Lower leg skin (tissue), 4 donors: ENCODE measurements at regions not wholly inside any gene's neighbourhood (a gene's known extent, or its start where the extent isn't known, plus 50 kb on each side); places are given as distances from the start of the nearest gene placed in this dataset.
"Not testable (repeated sequence)": the region's sequence is repeated elsewhere in the genome, so short reads cannot be mapped to it uniquely, and the experiment has no call there.

Experiments
- DNase-seq, 2 donors: peaks; one replicate each; pipeline ENCODE4 v3.0.0-alpha.2; 2019; ENCODE audit warnings: low spot score in 2 of 2
- H3K4me3 ChIP-seq: fragments of 200-600 bp; sonication (generic); 2 replicates; pipeline ENCODE4 v1.5.1; 2017; ENCODE audit warnings: mild to moderate bottlenecking, low read depth; ENCODE audit not compliant: poor library complexity, severe bottlenecking
- POLR2A ChIP-seq, 2 donors: fragments of 450-650 bp; IDR thresholded peaks; one replicate each; pipeline ENCODE4 v1.6.1; 2016 to 2017; ENCODE audit warnings: antibody characterized with exemption in 2 of 2, mild to moderate bottlenecking in 1 of 2, moderate library complexity in 1 of 2
- WGBS, 2 donors: methylation state at CpG; one replicate each; pipeline ENCODE4 v1.1.5; 2018; 5-methylcytosine and 5-hydroxymethylcytosine counted together
- intact Hi-C: fragments of 100-400 bp; cut with DNase I; formaldehyde crosslinking; loops from one replicate; pipeline ENCODE4 v1.15.0; 2023; ENCODE audit warnings: low total_unique reads
- TF ChIP-seq, protein P1 (sequence below), 3 donors: fragments of 450-650 bp; IDR thresholded peaks; one replicate each; pipeline ENCODE4 v1.5.1; 2016; ENCODE audit warnings: antibody characterized with exemption in 3 of 3, mild to moderate bottlenecking in 3 of 3, moderate library complexity in 2 of 3

DNA sequence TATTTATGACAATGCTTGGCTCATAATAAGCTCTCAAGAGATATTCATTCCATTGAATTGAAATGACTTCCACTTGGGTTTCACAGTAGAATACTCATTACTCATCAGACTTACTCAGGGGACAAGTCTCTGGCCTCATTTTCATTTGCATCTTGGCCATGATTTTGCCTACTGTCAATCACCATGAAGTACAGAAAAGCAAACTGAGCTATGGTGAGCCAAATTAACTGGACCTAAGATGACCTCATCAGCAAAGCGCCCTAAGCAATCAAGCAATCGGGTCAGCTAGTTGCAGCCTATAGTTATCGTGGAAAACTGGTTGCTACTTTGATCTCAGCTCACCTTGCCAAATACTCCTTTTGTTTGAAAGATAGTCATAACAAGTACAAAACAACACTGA is 494.7 kb upstream of the SLC35B3 start:
- WGBS, 2 donors: 92 to 94% methylated on average over 3 of the region's 3 CpGs
- intact Hi-C loops: no loop called here
- TF ChIP-seq, protein P1, sequence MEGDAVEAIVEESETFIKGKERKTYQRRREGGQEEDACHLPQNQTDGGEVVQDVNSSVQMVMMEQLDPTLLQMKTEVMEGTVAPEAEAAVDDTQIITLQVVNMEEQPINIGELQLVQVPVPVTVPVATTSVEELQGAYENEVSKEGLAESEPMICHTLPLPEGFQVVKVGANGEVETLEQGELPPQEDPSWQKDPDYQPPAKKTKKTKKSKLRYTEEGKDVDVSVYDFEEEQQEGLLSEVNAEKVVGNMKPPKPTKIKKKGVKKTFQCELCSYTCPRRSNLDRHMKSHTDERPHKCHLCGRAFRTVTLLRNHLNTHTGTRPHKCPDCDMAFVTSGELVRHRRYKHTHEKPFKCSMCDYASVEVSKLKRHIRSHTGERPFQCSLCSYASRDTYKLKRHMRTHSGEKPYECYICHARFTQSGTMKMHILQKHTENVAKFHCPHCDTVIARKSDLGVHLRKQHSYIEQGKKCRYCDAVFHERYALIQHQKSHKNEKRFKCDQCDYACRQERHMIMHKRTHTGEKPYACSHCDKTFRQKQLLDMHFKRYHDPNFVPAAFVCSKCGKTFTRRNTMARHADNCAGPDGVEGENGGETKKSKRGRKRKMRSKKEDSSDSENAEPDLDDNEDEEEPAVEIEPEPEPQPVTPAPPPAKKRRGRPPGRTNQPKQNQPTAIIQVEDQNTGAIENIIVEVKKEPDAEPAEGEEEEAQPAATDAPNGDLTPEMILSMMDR (IDR thresholded peaks at IDR 0.05): no peak
- TF ChIP-seq POLR2A (IDR thresholded peaks at IDR 0.05): no peak
- H3K4me3 ChIP-seq: no peak overlapping the region
- no peak for DNase-seq

DNA sequence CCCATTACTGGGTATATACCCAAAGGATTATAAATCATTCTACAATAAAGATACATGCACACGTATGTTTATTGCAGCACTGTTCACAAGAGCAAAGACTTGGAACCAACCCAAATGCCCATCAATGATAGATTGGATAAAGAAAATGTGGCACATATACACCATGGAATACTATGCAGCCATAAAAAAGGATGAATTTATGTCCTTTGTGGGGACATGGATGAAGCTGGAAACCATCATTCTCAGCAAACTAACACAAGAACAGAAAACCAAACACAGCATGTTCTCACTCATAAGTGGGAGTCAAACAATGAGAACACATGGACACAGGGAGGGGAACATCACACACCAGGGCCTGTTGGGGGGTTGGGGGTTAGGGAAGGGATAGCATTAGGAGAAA is 484.9 kb upstream of the SLC35B3 start:
- DNase-seq, H3K4me3 ChIP-seq, intact Hi-C loops: not testable (repeated sequence)
- 100% methylated on average over 1 of the region's 1 CpG for WGBS, 2 donors

DNA sequence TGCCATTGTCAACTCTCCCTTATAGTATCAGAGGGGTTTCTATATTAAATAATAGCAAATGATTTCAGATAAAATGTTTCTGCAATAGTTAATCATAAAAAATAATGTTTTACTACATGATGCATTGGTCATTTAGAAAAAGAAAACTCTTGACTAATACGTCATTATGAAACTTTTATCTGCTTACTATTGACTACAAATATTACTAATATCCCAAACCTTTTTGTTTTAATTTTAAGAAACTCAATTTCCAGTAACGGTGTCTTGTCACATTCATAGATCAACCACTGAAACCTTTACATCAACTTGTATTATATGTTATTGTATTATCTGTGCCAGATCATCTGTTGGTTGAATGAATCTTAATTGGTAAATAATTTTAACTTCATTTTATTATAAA is 482.9 kb upstream of the SLC35B3 start:
- WGBS, 2 donors: 85 to 87% methylated on average over 2 of the region's 2 CpGs
- intact Hi-C loops: no loop called here

DNA sequence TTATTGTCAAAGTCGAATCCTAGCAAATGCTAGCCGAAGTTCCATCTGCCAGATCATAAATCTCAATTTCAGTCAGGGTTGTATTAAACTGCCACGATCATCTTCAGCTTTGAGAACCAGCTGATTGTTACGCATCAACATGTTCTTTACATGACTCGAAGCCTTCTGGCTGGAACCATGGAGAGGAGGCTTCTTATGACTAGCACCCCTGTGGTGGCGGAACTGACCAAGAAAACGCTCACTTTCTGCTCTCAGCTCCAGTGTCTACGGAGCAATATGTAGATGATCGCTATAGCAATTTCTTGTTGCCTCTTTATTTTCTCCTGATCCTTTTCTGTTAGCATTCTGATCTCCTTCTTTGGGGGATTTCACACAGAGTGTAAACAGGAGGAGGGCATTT is 479.4 kb upstream of the SLC35B3 start:
- DNase-seq: no peak
- intact Hi-C loops: no loop called here
- H3K4me3 ChIP-seq: no peak overlapping the region
- no peak for TF ChIP-seq POLR2A (IDR thresholded peaks at IDR 0.05)
- TF ChIP-seq, protein P1 (IDR thresholded peaks at IDR 0.05): no peak
- WGBS, 2 donors: 72 to 73% methylated on average over 9 of the region's 9 CpGs

More for the DNA sequence above, 482.9 kb upstream of the SLC35B3 start:
- TF ChIP-seq, protein P1 (IDR thresholded peaks at IDR 0.05): no peak
- TF ChIP-seq POLR2A (IDR thresholded peaks at IDR 0.05): no peak
- H3K4me3 ChIP-seq: no peak overlapping the region
- DNase-seq: no peak

DNA sequence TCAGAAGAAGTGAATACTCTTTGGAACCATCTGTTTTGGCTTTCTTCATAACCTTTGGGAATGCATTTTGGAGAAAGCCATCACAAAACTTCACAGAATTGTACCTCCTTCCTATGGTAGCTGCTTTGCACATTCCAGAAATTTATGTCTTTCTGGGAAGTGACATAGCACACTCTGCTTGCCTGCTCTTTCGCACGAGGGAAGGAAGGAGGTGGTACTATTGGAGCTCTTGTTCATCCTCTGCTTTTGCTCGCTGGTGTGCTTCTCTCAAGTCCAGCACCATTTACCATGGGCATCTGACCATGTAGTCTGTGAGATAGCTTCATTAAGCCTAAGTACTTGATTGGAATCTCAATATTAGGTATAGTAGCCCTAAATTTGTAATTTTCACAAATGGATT is 473.3 kb upstream of the SLC35B3 start:
- H3K4me3 ChIP-seq: no peak overlapping the region
- intact Hi-C loops: no loop called here
- WGBS, 2 donors: 65 to 71% methylated on average over 3 of the region's 3 CpGs

DNA sequence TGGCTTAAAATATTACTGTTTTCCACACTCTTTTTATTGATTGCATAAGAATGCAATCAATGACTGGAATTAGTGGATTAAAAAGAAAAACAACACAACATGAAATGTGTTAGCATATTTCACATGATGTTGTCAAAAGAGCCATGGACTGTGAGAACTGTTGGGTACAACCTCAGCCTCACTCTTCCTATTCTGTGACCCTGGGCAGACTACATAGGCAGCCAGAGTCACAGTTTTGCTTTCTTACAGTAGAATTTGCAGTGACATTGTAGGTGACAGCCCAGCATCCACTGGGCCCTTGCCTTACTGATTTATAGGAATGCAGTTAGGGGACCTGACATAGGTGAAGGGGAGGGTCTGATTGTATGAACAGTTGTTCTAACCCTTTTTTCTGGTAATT is 471.4 kb upstream of the SLC35B3 start:
- no peak overlapping the region for H3K4me3 ChIP-seq
- TF ChIP-seq POLR2A (IDR thresholded peaks at IDR 0.05): no peak
- TF ChIP-seq, protein P1 (IDR thresholded peaks at IDR 0.05): no peak
- no peak for DNase-seq
- intact Hi-C loops: no loop called here

More for the DNA sequence above, 473.3 kb upstream of the SLC35B3 start:
- no peak for DNase-seq
- TF ChIP-seq, protein P1 (IDR thresholded peaks at IDR 0.05): no peak
- TF ChIP-seq POLR2A (IDR thresholded peaks at IDR 0.05): no peak
